ENCODE measurements at regions not wholly inside any gene's neighbourhood (a gene's known extent, or its start where the extent isn't known, plus 50 kb on each side); places are given as distances from the start of the nearest gene placed in this dataset.
"Not testable (repeated sequence)": the region's sequence is repeated elsewhere in the genome, so short reads cannot be mapped to it uniquely, and the experiment has no call there.

DNA sequence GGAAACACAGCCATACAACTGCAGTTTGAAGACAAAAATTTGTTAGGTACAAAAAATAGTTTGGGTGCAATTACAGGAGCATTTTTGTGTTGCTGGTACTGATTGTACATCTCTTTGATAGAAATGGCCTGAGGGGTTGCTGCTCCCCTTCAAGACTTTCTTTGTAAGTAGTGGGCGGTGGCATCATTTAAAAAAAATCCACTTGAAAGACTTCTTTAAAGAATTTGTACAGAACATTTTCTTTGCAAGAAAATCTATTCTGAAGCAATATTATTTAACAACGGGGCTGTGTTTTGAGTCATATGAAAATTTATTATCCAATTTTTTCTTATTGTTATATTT, 144.1 kb upstream of the CAV2 start:
- no peak overlapping the region for H3K4me3 Mint-ChIP-seq
- H3K9me3 Mint-ChIP-seq: no peaks in the 10 kb centered on the region
- H3K27me3 Mint-ChIP-seq (ENCODE audit: low read depth): peaks cover 6% of the 10 kb centered on the region
- ATAC-seq: no peak
- H3K4me1 Mint-ChIP-seq (ENCODE audit: low read depth): no peaks in the 10 kb centered on the region
- no peaks in the 10 kb centered on the region for H3K36me3 Mint-ChIP-seq (ENCODE audit: insufficient read depth)
- DNase-seq: no peak

GRCh38 chr7:116356333-116356965, 143.1 kb upstream of the CAV2 start:
- Mint-ChIP-seq H3K9me3 (no peaks in the 10 kb centered on the region), H3K27me3 (ENCODE audit: low read depth) (peaks cover 6% of the 10 kb centered on the region), H3K36me3 (ENCODE audit: insufficient read depth) (no peaks in the 10 kb centered on the region), H3K4me3 (no peak overlapping the region), H3K4me1 (ENCODE audit: low read depth) (no peaks in the 10 kb centered on the region)
- ATAC-seq (no peak), DNase-seq (no peak)

- H3K4me3 Mint-ChIP-seq: no peak overlapping the region
- no peaks in the 10 kb centered on the region for H3K4me1 Mint-ChIP-seq (ENCODE audit: low read depth)
These were observed 142.6 kb upstream of the CAV2 start for GRCh38 chr7:116356979-116357378.

DNA sequence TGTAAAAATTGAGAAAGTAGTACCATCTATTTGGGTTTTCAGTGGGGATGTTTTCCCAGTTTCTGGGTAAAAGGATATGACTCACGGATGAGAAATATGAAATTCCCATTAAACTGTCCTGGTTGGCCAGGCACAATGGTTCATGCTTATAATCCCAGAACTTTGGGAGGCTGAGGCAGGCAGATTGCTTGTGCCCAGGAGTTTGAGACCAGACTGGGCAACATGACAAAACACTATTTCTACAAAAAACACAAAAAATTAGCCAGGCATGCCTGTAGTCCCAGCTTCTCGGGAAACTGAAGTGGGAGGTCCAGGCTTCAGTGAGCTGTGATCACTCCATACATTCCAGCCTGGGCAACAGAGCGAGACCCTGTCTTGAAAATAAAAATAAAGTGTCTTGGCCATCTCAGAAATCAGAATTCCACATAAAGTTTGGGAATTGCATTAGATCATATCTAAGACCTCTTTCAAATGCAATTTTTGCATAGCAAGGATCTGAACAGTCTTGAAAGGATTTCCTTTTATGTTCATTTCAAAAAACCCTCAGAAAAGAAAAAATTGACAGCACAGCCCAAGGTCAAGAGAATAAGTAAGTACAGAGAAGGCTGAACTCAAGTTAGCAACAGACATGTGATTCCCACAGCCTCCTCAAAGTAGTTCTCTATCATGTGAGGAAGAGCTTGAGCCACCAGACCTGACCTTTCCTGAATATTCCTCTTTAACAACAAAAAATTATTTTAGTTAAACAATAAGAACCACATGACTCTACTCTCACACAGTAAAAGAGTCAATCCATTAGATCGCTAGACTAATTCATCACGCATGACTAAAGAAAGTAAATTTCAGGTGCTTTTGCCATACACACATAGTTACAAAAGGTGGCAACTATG, 141.5 kb upstream of the CAV2 start:
- Mint-ChIP-seq H3K36me3 (ENCODE audit: insufficient read depth) (no peaks in the 10 kb centered on the region), H3K4me1 (ENCODE audit: low read depth) (no peaks in the 10 kb centered on the region), H3K27me3 (ENCODE audit: low read depth) (peaks cover 4% of the 10 kb centered on the region), H3K4me3 (no peak overlapping the region), H3K9me3 (no peaks in the 10 kb centered on the region)
- ATAC-seq: no peak
- DNase-seq: no peak

More at GRCh38 chr7:116356979-116357378, 142.6 kb upstream of the CAV2 start:
- no peak for ATAC-seq
- peaks cover 6% of the 10 kb centered on the region for H3K27me3 Mint-ChIP-seq (ENCODE audit: low read depth)
- H3K9me3 Mint-ChIP-seq: no peaks in the 10 kb centered on the region
- H3K36me3 Mint-ChIP-seq (ENCODE audit: insufficient read depth): no peaks in the 10 kb centered on the region
- DNase-seq: no peak

- Mint-ChIP-seq H3K9me3 (no peaks in the 10 kb centered on the region), H3K27me3 (ENCODE audit: low read depth) (no peaks in the 10 kb centered on the region), H3K36me3 (ENCODE audit: insufficient read depth) (no peaks in the 10 kb centered on the region), H3K4me1 (ENCODE audit: low read depth) (no peaks in the 10 kb centered on the region), H3K4me3 (no peak overlapping the region)
- DNase-seq (no peak), ATAC-seq (no peak)
These were observed 137.8 kb upstream of the CAV2 start for GRCh38 chr7:116361767-116362166.

DNA sequence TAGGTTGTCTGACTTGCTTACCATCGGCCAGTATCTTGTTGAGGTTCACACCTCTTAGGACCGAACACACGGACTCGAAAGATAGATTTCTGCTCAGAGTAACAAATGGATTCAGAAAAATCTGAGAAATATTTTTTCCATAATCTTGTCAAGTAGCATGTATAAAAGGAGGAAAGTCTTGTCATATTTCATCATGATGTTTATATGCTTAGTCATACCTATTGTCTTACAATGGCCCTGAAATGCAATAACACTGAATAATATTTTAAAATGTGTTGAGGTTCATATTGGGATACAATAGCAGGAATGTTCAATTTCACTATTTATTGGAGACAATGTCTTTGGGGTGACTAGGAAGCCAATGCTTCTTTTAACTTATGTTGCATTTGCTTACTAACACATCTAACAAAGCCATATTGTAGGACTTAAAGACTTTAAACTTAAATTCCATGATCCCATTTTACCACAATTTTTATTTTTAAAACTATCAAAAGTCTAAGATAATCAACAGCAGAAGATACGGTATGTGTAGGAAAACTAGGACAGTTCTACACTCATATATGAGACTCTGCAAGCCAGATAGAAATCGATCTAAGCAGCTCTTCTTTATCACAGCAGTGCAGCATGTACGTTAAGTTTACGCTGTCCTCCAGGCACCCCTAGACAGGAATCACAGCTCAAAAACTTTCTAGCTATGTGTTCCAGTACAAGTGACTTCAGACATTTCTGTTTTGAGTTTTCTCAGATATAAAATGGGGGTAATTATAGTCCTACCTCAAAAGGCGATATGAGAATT, 135.7 kb upstream of the CAV2 start:
- Mint-ChIP-seq H3K4me1 (ENCODE audit: low read depth) (no peaks in the 10 kb centered on the region), H3K4me3 (no peak overlapping the region), H3K36me3 (ENCODE audit: insufficient read depth) (no peaks in the 10 kb centered on the region), H3K27me3 (ENCODE audit: low read depth) (no peaks in the 10 kb centered on the region), H3K9me3 (no peaks in the 10 kb centered on the region)
- DNase-seq: no peak
- ATAC-seq: no peak

DNA sequence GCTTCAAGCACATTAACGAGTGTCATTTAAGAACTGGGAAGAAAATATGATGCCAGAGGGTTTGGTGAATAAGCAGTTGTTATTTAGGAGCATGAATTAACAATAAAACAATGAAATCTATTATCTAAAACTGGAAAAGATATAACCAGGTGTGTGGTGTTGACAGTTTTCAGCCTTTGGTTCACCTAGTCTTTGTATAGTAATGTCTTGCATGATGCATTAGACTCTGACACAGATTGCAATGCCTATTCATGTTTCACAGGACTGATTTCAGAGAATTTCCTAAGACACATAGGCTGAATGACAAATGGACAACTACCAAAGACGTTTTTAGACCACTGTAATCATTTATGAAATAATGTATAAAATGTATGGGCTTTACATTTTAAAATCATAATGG, 135.1 kb upstream of the CAV2 start:
- H3K4me3 Mint-ChIP-seq: no peak overlapping the region
- no peaks in the 10 kb centered on the region for H3K27me3 Mint-ChIP-seq (ENCODE audit: low read depth)
- DNase-seq: no peak
- no peaks in the 10 kb centered on the region for H3K36me3 Mint-ChIP-seq (ENCODE audit: insufficient read depth)
- no peak for ATAC-seq
- H3K9me3 Mint-ChIP-seq: no peaks in the 10 kb centered on the region
- H3K4me1 Mint-ChIP-seq (ENCODE audit: low read depth): no peaks in the 10 kb centered on the region

DNA sequence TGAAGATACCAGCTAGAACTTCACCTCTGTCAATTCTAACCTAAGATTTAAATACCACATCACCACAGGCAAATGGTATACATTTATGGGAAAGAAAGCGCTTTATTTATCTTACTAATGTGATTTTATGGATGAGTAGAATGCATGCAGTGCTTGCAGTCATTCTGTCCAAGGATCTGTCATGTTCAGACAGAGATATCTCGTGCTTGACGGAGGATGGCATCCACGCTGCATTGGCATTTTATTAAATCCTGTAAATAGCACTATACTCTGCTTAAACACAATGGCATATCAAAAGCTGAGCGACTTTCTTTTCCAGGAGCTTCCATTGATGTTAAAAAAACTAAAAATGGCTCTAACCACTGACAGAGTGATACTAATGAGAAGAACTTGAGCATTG, 133.7 kb upstream of the CAV2 start:
- no peak for DNase-seq
- no peaks in the 10 kb centered on the region for H3K9me3 Mint-ChIP-seq
- no peak overlapping the region for H3K4me3 Mint-ChIP-seq
- H3K4me1 Mint-ChIP-seq (ENCODE audit: low read depth): no peaks in the 10 kb centered on the region
- ATAC-seq: no peak
- H3K36me3 Mint-ChIP-seq (ENCODE audit: insufficient read depth): no peaks in the 10 kb centered on the region
- peaks cover 1% of the 10 kb centered on the region for H3K27me3 Mint-ChIP-seq (ENCODE audit: low read depth)

DNA sequence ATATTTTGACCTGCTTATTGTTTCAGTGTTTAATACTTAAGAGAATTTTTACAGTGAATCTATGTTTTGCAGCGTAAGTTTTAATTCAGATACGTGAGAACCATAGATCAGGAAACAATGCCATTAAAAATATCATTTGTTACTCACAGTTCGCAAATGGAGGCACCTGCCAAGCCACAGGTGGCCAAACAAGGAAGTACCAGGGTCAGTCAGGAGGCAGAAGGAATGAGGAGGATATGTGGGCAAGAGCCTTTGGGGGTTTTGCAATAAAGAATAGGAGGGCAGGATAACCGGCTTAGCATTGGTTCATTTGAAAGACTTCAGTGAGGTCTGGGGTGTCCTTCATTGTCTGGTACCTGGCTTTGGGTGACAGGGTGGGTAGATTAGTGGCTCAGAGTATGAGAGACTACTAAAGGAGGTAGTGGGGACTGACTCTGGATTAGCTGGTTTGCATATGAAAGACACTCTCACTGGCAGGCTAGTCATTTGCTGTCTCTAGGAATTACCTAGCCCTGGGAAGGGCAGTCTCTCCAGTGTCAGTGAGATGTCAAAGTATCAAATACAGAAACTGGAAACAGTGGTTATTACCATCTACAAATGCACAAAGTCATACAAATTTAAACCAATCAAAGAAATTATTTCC, 132.2 kb upstream of the CAV2 start:
- DNase-seq (no peak), ATAC-seq (no peak)
- Mint-ChIP-seq H3K9me3 (no peaks in the 10 kb centered on the region), H3K36me3 (ENCODE audit: insufficient read depth) (no peaks in the 10 kb centered on the region), H3K4me3 (no peak overlapping the region), H3K27me3 (ENCODE audit: low read depth) (peaks cover 1% of the 10 kb centered on the region), H3K4me1 (ENCODE audit: low read depth) (no peaks in the 10 kb centered on the region)

DNA sequence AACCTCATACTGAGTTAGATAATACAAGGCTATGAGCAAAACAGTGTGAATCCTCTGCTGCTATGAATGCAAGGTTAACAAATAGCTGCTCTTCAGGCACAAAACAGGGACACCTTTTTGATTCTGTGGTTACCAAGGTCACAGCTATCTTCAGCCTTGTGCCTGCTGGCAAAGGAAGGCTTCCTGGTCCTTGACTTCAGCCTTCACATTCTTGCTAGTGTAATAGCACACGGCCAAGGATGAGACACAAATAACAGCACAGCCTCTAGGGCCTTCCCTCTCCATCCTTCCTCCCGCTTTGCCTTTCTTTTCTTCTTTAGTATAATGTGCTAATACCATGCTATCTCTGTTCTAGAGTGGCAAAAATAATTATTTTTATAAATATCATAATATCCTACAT, 130.6 kb upstream of the CAV2 start:
- H3K4me3 Mint-ChIP-seq: no peak overlapping the region
- ATAC-seq (no peak), DNase-seq (no peak)
- peaks cover 1% of the 10 kb centered on the region for H3K27me3 Mint-ChIP-seq (ENCODE audit: low read depth)
- no peaks in the 10 kb centered on the region for H3K4me1 Mint-ChIP-seq (ENCODE audit: low read depth)
- no peaks in the 10 kb centered on the region for H3K9me3 Mint-ChIP-seq
- no peaks in the 10 kb centered on the region for H3K36me3 Mint-ChIP-seq (ENCODE audit: insufficient read depth)

DNA sequence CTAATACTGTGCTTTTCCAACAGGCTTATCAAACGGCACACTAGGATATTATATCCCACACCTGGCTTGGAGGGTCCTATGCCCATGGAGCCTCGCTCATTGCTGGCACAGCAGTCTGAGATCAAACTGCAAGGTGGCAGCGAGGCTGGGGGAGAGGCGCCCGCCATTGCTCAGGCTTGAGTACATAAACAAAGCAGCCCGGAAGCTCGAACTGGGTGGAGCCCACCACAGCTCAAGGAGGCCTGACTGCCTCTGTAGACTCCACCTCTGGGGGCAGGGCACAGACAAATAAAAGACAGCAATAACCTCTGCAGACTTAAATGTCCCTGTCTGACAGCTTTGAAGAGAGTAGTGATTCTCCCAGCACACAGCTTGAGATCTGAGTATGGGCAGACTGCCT, 128.0 kb upstream of the CAV2 start:
- not testable (repeated sequence) for DNase-seq; H3K36me3 Mint-ChIP-seq (ENCODE audit: insufficient read depth); H3K27me3 Mint-ChIP-seq (ENCODE audit: low read depth); H3K9me3 Mint-ChIP-seq; H3K4me3 Mint-ChIP-seq; H3K4me1 Mint-ChIP-seq (ENCODE audit: low read depth); ATAC-seq

GRCh38 chr7:116373229-116373628, 126.3 kb upstream of the CAV2 start:
- H3K9me3 Mint-ChIP-seq; H3K27me3 Mint-ChIP-seq (ENCODE audit: low read depth); DNase-seq; H3K36me3 Mint-ChIP-seq (ENCODE audit: insufficient read depth); H3K4me3 Mint-ChIP-seq; H3K4me1 Mint-ChIP-seq (ENCODE audit: low read depth); ATAC-seq: not testable (repeated sequence)

- DNase-seq: no peak
- no peaks in the 10 kb centered on the region for H3K4me1 Mint-ChIP-seq (ENCODE audit: low read depth)
- no peaks in the 10 kb centered on the region for H3K36me3 Mint-ChIP-seq (ENCODE audit: insufficient read depth)
- no peak overlapping the region for H3K4me3 Mint-ChIP-seq
- peaks cover 3% of the 10 kb centered on the region for H3K27me3 Mint-ChIP-seq (ENCODE audit: low read depth)
- H3K9me3 Mint-ChIP-seq: no peaks in the 10 kb centered on the region
- ATAC-seq: no peak
These were observed 121.8 kb upstream of the CAV2 start for GRCh38 chr7:116377721-116378120.

DNA sequence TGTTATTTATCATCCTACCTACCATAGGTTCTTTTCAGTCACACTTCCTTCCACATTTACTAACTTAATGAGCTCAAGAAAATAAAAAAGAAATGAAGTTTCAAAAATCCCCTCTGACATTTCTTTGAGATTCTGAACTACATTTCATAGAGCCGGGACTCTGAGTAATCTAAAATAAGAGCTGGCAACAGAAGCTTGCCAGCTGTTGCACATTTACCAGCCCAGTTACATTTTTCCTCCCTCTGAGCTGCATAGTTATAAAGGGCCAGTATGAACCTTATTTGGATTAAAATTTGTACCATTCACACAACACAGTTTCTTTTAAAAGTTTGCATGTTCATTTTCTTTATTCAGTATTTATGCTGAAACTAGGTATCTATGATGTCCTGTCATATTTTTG, 119.5 kb upstream of the CAV2 start:
- Mint-ChIP-seq H3K4me3 (no peak overlapping the region), H3K36me3 (ENCODE audit: insufficient read depth) (no peaks in the 10 kb centered on the region), H3K27me3 (ENCODE audit: low read depth) (peaks cover 3% of the 10 kb centered on the region), H3K4me1 (ENCODE audit: low read depth) (no peaks in the 10 kb centered on the region), H3K9me3 (no peaks in the 10 kb centered on the region)
- DNase-seq (no peak), ATAC-seq (no peak)
